HEK293 (cell line): ENCODE measurements at regions not wholly inside any gene's neighbourhood (a gene's known extent, or its start where the extent isn't known, plus 50 kb on each side); places are given as distances from the start of the nearest gene placed in this dataset.

ENCODE experiments used
- BCL11A ChIP-seq: fragments of 450-650 bp; formaldehyde crosslinking; IDR thresholded peaks from 2 replicates; pipeline ENCODE4 v1.5.1; 2016; ENCODE audit warnings: low read depth, missing biosample characterization, missing genetic modification characterization
- CTCF ChIP-seq: fragments of 450-650 bp; formaldehyde crosslinking; IDR thresholded peaks from 2 replicates; pipeline ENCODE4 v1.5.1; 2016; ENCODE audit warnings: missing biosample characterization, missing genetic modification characterization
- PATZ1 ChIP-seq: fragments of 450-650 bp; formaldehyde crosslinking; IDR thresholded peaks from 2 replicates; pipeline ENCODE4 v1.5.1; 2016; ENCODE audit warnings: missing biosample characterization, missing genetic modification characterization
- SALL2 ChIP-seq: fragments of 450-650 bp; formaldehyde crosslinking; IDR thresholded peaks from 2 replicates; pipeline ENCODE4 v1.5.0; 2017; ENCODE audit warnings: missing biosample characterization, mild to moderate bottlenecking, missing genetic modification characterization, borderline replicate concordance
- ZBTB17 ChIP-seq: fragments of 450-650 bp; formaldehyde crosslinking; IDR thresholded peaks from 2 replicates; pipeline ENCODE4 v1.5.1; 2016; ENCODE audit warnings: missing biosample characterization, missing genetic modification characterization
- ZNF175 ChIP-seq: fragments of 450-650 bp; formaldehyde crosslinking; IDR thresholded peaks from 2 replicates; pipeline ENCODE4 v1.5.1; 2016; ENCODE audit warnings: missing biosample characterization, missing genetic modification characterization
- ZNF239 ChIP-seq: fragments of 450-650 bp; formaldehyde crosslinking; IDR thresholded peaks from 2 replicates; pipeline ENCODE4 v1.5.1; 2016; ENCODE audit warnings: missing biosample characterization, missing genetic modification characterization
- ZNF302 ChIP-seq: fragments of 450-650 bp; formaldehyde crosslinking; IDR thresholded peaks from 2 replicates; pipeline ENCODE4 v1.5.1; 2016; ENCODE audit warnings: missing biosample characterization, missing genetic modification characterization, low read depth
- ZNF37A ChIP-seq: fragments of 450-650 bp; IDR thresholded peaks from 2 replicates; pipeline ENCODE4 v1.5.1; 2018; ENCODE audit warnings: missing biosample characterization, missing genetic modification characterization
- ZNF558 ChIP-seq: fragments of 450-650 bp; formaldehyde crosslinking; IDR thresholded peaks from 2 replicates; pipeline ENCODE4 v1.5.1; 2016; ENCODE audit warnings: missing biosample characterization, missing genetic modification characterization

- no peak for TF ChIP-seq SALL2
- no peak for TF ChIP-seq ZNF175
- TF ChIP-seq ZNF558, result no peak
- TF ChIP-seq ZBTB17 (tag by site-specific recombination), result no peak
- no peak for TF ChIP-seq ZNF37A (tag by site-specific recombination)
- TF ChIP-seq CTCF (tag by site-specific recombination), result no peak
- TF ChIP-seq ZNF239 (tag by site-specific recombination), result no peak
- no peak for TF ChIP-seq ZNF302 (tag by site-specific recombination)
- no peak for TF ChIP-seq PATZ1 (tag by site-specific recombination)
- no peak for TF ChIP-seq BCL11A (tag by site-specific recombination)
Measured at GRCh38 chr12:91982946-91983345, 162.7 kb downstream of the BTG1 start.
